ENCODE measurements at regions not wholly inside any gene's neighbourhood (a gene's known extent, or its start where the extent isn't known, plus 50 kb on each side); places are given as distances from the start of the nearest gene placed in this dataset.
A peak's percentile ranks its signal among the peaks of the same experiment; 100 is the strongest.

DNA sequence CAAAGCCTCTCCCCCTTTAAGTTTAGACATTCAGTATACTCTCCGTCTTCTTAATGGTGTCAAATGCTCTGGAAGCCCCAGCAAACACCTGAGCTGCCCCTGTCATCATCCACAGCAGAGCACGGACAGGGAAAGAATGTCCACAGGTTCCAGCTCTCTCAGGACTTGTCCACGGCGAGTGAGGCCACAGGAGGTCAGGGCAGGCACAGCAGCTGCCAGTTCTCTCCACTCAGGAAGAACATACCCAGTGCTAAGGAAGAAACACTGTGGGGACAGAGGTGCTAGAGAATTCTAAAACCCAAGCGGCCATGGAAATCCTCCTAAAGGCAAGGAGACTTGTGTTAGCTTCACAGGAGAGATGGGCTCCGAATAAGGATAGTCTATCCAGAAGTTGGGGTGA is 132.0 kb upstream of the SERP2 start:
- intact Hi-C loops (cut with DNase I) = no loop called here
- H3K27ac ChIP-seq = no peak overlapping the region
- H3K9me3 ChIP-seq = no peaks in the 10 kb centered on the region

DNA sequence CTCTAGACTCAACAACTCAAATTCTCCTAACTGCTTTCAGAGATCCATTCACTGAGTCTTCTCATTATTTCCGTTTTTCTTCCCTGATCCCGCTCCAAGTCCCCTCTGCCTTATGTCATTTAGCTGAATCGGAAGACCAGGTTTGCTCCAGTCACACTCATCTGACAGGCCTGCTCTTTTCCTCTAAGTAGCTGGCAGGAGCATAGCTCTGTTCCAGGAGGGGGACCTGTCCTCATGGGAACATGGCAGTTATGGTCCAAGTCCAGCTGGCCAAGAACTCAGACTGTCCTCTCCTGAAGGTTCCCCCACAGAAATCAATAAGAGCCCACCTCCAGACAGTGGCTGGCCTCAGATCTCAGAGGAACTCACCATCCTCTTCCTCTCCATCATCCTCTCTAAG is 130.9 kb upstream of the SERP2 start:
- Histone ChIP-seq H3K36me3 (no peaks in the 10 kb centered on the region), H3K27ac (no peak overlapping the region), H3K4me3 (no peak overlapping the region), H3K27me3 (no peaks in the 10 kb centered on the region), H3K9me3 (no peaks in the 10 kb centered on the region), H3K4me1 (no peaks in the 10 kb centered on the region), H3K9ac (ENCODE audit: low read depth in 2 of 2, low read length in 2 of 2) (no peak overlapping the region)
- DNase-seq = no peak
- intact Hi-C loops (cut with DNase I) = no loop called here
- TF ChIP-seq, protein P1, sequence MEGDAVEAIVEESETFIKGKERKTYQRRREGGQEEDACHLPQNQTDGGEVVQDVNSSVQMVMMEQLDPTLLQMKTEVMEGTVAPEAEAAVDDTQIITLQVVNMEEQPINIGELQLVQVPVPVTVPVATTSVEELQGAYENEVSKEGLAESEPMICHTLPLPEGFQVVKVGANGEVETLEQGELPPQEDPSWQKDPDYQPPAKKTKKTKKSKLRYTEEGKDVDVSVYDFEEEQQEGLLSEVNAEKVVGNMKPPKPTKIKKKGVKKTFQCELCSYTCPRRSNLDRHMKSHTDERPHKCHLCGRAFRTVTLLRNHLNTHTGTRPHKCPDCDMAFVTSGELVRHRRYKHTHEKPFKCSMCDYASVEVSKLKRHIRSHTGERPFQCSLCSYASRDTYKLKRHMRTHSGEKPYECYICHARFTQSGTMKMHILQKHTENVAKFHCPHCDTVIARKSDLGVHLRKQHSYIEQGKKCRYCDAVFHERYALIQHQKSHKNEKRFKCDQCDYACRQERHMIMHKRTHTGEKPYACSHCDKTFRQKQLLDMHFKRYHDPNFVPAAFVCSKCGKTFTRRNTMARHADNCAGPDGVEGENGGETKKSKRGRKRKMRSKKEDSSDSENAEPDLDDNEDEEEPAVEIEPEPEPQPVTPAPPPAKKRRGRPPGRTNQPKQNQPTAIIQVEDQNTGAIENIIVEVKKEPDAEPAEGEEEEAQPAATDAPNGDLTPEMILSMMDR (IDR thresholded peaks at IDR 0.05) = no peak

More for the DNA sequence above, 132.0 kb upstream of the SERP2 start:
- Histone ChIP-seq H3K9ac (ENCODE audit: low read depth in 2 of 2, low read length in 2 of 2) (no peak overlapping the region), H3K27me3 (no peaks in the 10 kb centered on the region), H3K4me3 (no peak overlapping the region), H3K4me1 (no peaks in the 10 kb centered on the region), H3K36me3 (no peaks in the 10 kb centered on the region)
- no peak for DNase-seq
- TF ChIP-seq, protein P1 (IDR thresholded peaks at IDR 0.05) = no peak

DNA sequence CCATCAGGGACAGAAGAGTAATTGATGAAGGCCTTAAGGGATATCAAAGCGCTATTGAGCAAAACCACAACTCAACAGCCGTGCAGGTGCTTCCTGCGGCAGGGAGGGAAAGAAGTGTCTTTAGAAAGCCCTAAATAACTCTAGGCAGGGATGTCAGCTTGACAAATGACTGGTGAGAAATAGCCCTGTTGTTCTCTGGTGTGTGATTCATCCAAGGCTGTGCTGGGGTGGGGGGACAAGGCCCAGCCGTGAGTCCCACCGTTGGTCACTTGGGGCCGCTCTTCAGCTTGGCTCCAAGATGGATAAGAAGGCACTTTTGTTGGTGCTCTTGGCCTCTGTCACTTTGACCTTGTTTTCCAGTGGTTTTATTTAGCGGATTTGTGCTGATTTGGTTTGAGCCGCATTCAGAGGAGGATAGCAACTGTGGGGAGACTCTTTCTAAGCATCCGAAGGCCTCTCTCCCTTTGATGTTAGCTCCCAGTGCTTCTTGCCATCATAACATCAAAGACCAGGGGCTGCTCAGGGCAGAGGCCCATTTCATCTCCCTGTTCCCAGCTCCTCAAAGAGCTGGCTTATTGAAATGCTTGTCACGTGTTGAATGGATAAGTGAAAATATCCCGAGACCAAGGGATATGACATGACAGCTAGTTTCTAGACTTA is 130.3 kb upstream of the SERP2 start:
- H3K27me3 ChIP-seq = no peaks in the 10 kb centered on the region
- H3K27ac ChIP-seq = no peak overlapping the region
- no peak overlapping the region for H3K9ac ChIP-seq (ENCODE audit: low read depth in 2 of 2, low read length in 2 of 2)
- DNase-seq = no peak
- intact Hi-C loops (cut with DNase I) = no loop called here
- no peaks in the 10 kb centered on the region for H3K36me3 ChIP-seq
- no peak overlapping the region for H3K4me3 ChIP-seq
- TF ChIP-seq, protein P1 (IDR thresholded peaks at IDR 0.05) = no peak
- H3K9me3 ChIP-seq = no peaks in the 10 kb centered on the region
- no peaks in the 10 kb centered on the region for H3K4me1 ChIP-seq

DNA sequence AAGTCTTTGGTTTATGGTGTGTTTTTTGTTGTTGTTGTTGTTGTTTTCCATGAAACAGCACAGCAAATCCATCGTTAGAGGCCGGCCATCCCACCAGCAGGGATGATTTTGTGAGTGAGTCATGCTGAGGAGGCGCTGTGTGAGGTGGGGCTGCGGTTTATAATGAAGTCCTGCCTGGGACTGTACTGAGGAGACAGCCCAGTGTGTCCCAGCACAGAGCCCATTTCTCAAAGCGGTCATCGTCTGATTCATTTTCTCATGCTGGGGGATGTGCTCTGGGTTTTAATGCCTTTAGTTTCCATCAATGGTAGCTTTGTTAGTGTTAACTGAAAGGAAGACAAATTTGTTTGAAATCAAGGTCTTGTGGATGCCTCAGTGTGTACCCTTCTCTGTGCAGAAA is 129.3 kb upstream of the SERP2 start:
- Histone ChIP-seq H3K9ac (ENCODE audit: low read depth in 2 of 2, low read length in 2 of 2) (no peak overlapping the region), H3K9me3 (no peaks in the 10 kb centered on the region), H3K27ac (no peak overlapping the region), H3K36me3 (no peaks in the 10 kb centered on the region), H3K4me1 (no peaks in the 10 kb centered on the region), H3K27me3 (no peaks in the 10 kb centered on the region), H3K4me3 (no peak overlapping the region)
- DNase-seq = no peak
- TF ChIP-seq, protein P1 (IDR thresholded peaks at IDR 0.05) = no peak
- intact Hi-C loops (cut with DNase I) = no loop called here

DNA sequence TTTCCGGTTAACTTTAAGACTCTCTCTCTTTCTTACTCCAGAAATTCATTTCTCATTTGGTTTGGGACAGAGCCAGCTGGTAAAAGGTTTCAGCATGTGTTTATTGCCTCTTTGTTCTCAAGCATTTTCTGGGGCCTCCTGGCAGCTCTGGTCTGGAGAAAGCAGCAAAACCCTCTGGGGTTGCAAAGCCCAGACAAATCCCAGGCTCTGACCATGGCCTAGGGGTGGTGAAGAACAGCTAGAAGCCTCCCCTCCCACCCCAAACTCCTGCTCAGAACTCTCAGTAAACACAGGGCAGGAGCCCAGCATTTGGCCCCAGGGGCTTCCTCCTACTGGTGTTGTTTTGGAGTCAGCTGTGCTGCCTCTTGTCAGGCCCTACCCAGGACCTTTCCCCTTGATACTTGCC is 124.2 kb upstream of the SERP2 start:
- H3K4me1 ChIP-seq = no peaks in the 10 kb centered on the region
- DNase-seq = peak; percentile 36
- TF ChIP-seq, protein P1 (IDR thresholded peaks at IDR 0.05) = no peak
- no peak overlapping the region for H3K27ac ChIP-seq
- peak overlapping the region; percentile 20 to 48 for H3K9ac ChIP-seq (ENCODE audit: low read depth in 2 of 2, low read length in 2 of 2)
- H3K36me3 ChIP-seq = no peaks in the 10 kb centered on the region
- no peaks in the 10 kb centered on the region for H3K9me3 ChIP-seq
- H3K4me3 ChIP-seq = no peak overlapping the region
- H3K27me3 ChIP-seq = no peaks in the 10 kb centered on the region
- intact Hi-C loops (cut with DNase I) = no loop called here
